Tibial nerve (tissue), 4 donors: ENCODE measurements at regions not wholly inside any gene's neighbourhood (a gene's known extent, or its start where the extent isn't known, plus 50 kb on each side); places are given as distances from the start of the nearest gene placed in this dataset.

Source experiments
- DNase-seq, 2 donors: peaks; one replicate each; pipeline ENCODE4 v3.0.0-alpha.2; 2019; ENCODE audit warnings: low spot score in 2 of 2
- H3K27ac ChIP-seq, 4 donors: fragments of 200-600 bp; sonication (generic) in 3 of 4; one replicate each; pipeline ENCODE4 v1.5.1; 2017 to 2019; ENCODE audit warnings: mild to moderate bottlenecking in 1 of 4
- H3K27me3 ChIP-seq, 2 donors: fragments of 200-600 bp; sonication (generic) in 1 of 2; one replicate each; pipeline versions ENCODE4 v1.5.1 to v1.6.0; 2017 to 2019
- H3K36me3 ChIP-seq, 3 donors: fragments of 200-600 bp; sonication (generic); one replicate each; pipeline ENCODE4 v1.5.1; 2018 to 2019
- H3K4me1 ChIP-seq, 4 donors: fragments of 200-600 bp; sonication (generic) in 3 of 4; one replicate each; pipeline ENCODE4 v1.5.1; 2017 to 2019
- H3K4me3 ChIP-seq, 4 donors: fragments of 200-600 bp; sonication (generic) in 3 of 4; one replicate each; pipeline ENCODE4 v1.5.1; 2017 to 2019; ENCODE audit warnings: mild to moderate bottlenecking in 1 of 4, moderate library complexity in 1 of 4
- H3K9me3 ChIP-seq, 4 donors: fragments of 200-600 bp; sonication (generic) in 3 of 4; one replicate each; pipeline ENCODE4 v1.5.1; 2017 to 2019
- CTCF ChIP-seq, 5 experiments: fragments of 200-600 bp in 3 of 5; fragments of 450-650 bp in 2 of 5; sonication (generic) in 3 of 5; IDR thresholded peaks; one replicate each; pipeline ENCODE4 v1.5.1; 2016 to 2019; ENCODE audit warnings: antibody characterized with exemption in 5 of 5, mild to moderate bottlenecking in 3 of 5, moderate library complexity in 2 of 5
- EP300 ChIP-seq, 2 donors: sonication (generic); formaldehyde crosslinking; IDR thresholded peaks; one replicate each; pipeline ENCODE4 v1.6.1; 2017; ENCODE audit warnings: antibody characterized with exemption in 2 of 2, mild to moderate bottlenecking in 1 of 2
- POLR2A ChIP-seq, 2 donors: fragments of 450-650 bp; IDR thresholded peaks; one replicate each; pipeline ENCODE4 v1.6.1; 2017; ENCODE audit warnings: antibody characterized with exemption in 2 of 2, mild to moderate bottlenecking in 2 of 2, moderate library complexity in 2 of 2
- WGBS, 2 donors: methylation state at CpG; one replicate each; pipeline ENCODE4 v1.1.5; 2018; 5-methylcytosine and 5-hydroxymethylcytosine counted together

- DNase-seq: no peak
- TF ChIP-seq CTCF (IDR thresholded peaks at IDR 0.05) (no peak), POLR2A (IDR thresholded peaks at IDR 0.05) (no peak), EP300 (IDR thresholded peaks at IDR 0.05) (no peak)
- H3K4me3 ChIP-seq: no peak overlapping the region
- no peaks in the 10 kb centered on the region for H3K36me3 ChIP-seq
- no peaks in the 10 kb centered on the region for H3K9me3 ChIP-seq
- no peaks in the 10 kb centered on the region for H3K27me3 ChIP-seq
- peaks cover 0 to 11% (median under 1%) of the 10 kb centered on the region in 4 donors for H3K4me1 ChIP-seq
- no peak overlapping the region for H3K27ac ChIP-seq
- 92 to 96% methylated on average over 1 of the region's 1 CpG for WGBS, 2 donors
Measured at GRCh38 chr14:51436630-51437029, 196.6 kb downstream of the TMX1 start.

DNA sequence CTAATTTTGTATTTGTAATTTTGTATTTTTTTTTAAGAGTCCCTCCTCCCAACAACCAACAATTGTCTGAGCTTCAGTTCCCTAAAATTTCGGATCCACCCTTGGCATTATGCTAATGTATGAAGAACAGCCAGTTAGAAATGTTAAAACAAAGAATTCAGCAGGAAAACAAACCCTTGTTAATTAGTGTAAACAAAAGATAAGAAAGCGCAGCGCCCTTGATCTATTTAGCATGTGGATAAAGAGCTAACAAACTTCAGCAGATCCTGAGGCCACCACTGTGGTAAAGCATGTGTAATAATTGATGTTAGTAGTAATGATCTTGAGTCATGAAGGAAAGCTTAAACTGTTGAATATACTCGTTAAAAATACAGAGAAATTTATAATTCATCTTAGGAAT, 199.8 kb downstream of the TMX1 start:
- Histone ChIP-seq H3K27me3 (no peaks in the 10 kb centered on the region), H3K9me3 (no peaks in the 10 kb centered on the region), H3K4me1 (peaks cover 0 to 6% (median 0%) of the 10 kb centered on the region in 4 donors), H3K36me3 (no peaks in the 10 kb centered on the region), H3K27ac (no peak overlapping the region), H3K4me3 (no peak overlapping the region)
- no peak for DNase-seq
- WGBS, 2 donors: 70 to 73% methylated on average over 4 of the region's 4 CpGs
- TF ChIP-seq EP300 (IDR thresholded peaks at IDR 0.05) (no peak), POLR2A (IDR thresholded peaks at IDR 0.05) (no peak), CTCF (IDR thresholded peaks at IDR 0.05) (no peak)

DNA sequence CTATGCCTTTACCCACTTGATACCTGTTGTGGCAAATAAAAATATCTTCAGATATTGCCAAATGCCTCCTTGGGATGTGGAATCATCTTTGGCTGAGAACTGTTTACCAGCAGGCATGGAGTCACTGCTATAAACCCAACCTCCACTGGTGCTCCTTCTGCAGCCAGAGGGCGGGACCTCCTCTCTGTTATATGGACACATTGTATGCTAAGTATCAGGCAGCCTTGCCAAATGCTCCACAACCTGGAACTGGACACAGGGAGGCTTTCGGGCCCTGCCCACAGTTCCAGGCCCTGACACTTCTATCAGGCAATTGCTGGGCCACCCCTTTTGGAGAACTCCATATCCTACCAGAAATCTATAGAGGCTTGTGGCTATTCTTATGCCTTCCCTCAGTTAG, 201.0 kb downstream of the TMX1 start:
- no peak for DNase-seq
- Histone ChIP-seq H3K27me3 (no peaks in the 10 kb centered on the region), H3K4me3 (no peak overlapping the region), H3K4me1 (peaks cover 0 to 6% (median 0%) of the 10 kb centered on the region in 4 donors), H3K9me3 (no peaks in the 10 kb centered on the region), H3K36me3 (no peaks in the 10 kb centered on the region), H3K27ac (no peak overlapping the region)
- 88 to 92% methylated on average over 2 of the region's 2 CpGs for WGBS, 2 donors
- TF ChIP-seq POLR2A (IDR thresholded peaks at IDR 0.05): no peak
- no peak for TF ChIP-seq EP300 (IDR thresholded peaks at IDR 0.05)
- TF ChIP-seq CTCF (IDR thresholded peaks at IDR 0.05): no peak

GRCh38 chr14:51442513-51443175, 202.6 kb downstream of the TMX1 start:
- whole genome bisulfite sequencing, 2 donors: 33 to 56% methylated on average over 2 of the region's 2 CpGs
- Histone ChIP-seq H3K4me3 (no peak overlapping the region), H3K9me3 (no peaks in the 10 kb centered on the region), H3K27me3 (no peaks in the 10 kb centered on the region), H3K4me1 (peaks cover 0 to 6% (median 0%) of the 10 kb centered on the region in 4 donors), H3K36me3 (no peaks in the 10 kb centered on the region), H3K27ac (peak overlapping the region in 1 of 4 donors; percentile 19)
- TF ChIP-seq CTCF (IDR thresholded peaks at IDR 0.05) (no peak), EP300 (IDR thresholded peaks at IDR 0.05) (no peak), POLR2A (IDR thresholded peaks at IDR 0.05) (no peak)
- no peak for DNase-seq

DNA sequence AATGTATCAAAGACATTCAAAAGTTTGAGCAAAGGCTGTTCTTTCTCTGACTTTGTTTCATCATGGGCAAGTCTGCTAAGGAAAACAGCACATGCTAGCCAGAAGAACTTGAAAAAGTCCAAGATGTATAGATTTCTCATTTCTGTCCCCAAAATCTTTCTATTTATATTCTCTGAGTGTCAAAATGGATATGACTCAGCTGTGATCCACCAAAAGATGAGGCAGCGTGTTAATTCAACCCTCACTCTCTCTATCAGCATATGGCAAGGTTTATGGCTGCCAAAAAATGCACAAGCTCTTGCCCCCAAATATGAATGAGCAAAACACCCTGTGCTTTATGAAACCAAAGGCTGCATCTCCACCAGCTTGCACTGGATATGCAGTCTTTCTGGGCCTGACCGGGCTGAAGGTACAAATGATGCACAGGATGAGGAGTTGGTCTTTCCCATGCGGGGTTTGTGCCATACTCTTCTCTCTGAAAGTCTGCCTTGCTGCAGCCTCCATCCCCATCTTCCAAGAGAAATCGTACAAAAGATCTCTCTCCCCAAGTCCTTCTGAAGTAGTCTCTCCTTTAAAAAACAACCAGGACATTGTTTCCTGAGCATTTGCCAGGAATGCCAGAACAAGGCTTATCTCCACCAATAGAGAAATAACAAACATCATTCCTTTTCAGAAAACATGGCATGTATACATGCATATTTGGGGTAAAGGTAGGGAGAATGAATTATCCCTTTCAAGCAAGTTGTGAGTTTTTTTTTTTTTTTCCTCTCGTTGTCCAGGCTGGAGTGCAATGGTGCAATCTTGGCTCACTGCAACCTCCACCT, 203.4 kb downstream of the TMX1 start:
- H3K4me3 ChIP-seq: no peak overlapping the region
- 82 to 87% methylated on average over 5 of the region's 5 CpGs for WGBS, 2 donors
- H3K36me3 ChIP-seq: no peaks in the 10 kb centered on the region
- no peaks in the 10 kb centered on the region for H3K27me3 ChIP-seq
- no peak for DNase-seq
- TF ChIP-seq EP300 (IDR thresholded peaks at IDR 0.05) (no peak), POLR2A (IDR thresholded peaks at IDR 0.05) (no peak), CTCF (IDR thresholded peaks at IDR 0.05) (no peak)
- H3K27ac ChIP-seq: peak overlapping the region in 1 of 4 donors; percentile 19
- no peaks in the 10 kb centered on the region for H3K9me3 ChIP-seq
- peaks cover 0 to 6% (median 0%) of the 10 kb centered on the region in 4 donors for H3K4me1 ChIP-seq
